HG03175 (cell line): ENCODE measurements at regions not wholly inside any gene's neighbourhood (a gene's known extent, or its start where the extent isn't known, plus 50 kb on each side); places are given as distances from the start of the nearest gene placed in this dataset.

Source experiments
- ATAC-seq: cut with Tn5 transposase; IDR thresholded peaks from one replicate; pipeline ENCODE4 v1.9.1; 2021; ENCODE audit warnings: mild to moderate bottlenecking, moderate library complexity; ENCODE audit not compliant: unreplicated experiment

DNA sequence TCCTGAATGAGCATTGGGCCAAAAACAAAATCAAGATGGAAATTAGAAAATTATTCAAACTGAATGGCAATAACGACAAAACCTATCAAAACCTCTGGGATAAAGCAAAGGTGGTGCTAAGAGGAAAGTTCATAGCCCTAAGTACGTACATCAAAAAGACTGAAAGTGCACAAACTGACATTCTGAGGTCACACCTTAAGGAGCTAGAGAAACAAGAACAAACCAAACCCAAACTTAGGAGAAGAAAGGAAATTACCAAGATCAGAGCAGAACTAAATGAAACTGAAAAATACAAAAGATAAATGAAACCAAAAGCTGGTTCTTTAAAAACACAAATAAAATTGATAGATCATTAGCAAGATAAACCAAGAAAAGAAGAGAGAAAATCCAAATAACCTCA is 1543.5 kb upstream of the ACVR2A start:
- ATAC-seq, result no peak

DNA sequence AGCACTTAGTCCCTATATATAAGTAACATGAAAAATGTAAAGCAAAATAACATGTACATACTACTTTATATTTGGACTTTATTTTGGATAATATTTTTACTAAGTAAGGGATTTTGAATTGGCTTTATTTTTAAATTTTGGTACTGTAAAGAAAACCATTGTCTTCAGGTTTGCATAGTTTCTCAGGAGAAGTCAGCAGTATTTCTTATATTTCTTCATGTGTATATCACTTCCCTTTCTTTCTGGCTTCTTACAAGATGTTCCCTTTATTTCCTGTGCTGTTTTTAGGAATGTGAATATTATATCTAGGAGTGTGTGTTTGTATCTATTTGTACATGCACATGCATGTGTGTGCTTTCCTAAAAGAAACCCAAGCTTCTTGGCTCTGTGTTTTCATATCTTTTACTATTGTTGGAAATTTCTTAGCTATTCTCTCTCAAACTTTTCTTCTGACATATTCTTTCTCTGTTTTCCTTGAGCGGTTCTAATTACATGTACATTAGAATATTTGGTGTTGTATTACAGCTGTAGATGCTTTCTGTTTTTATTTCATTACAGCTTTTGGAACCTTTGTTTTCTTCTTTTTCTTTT is 1549.7 kb upstream of the ACVR2A start:
- no peak for ATAC-seq

DNA sequence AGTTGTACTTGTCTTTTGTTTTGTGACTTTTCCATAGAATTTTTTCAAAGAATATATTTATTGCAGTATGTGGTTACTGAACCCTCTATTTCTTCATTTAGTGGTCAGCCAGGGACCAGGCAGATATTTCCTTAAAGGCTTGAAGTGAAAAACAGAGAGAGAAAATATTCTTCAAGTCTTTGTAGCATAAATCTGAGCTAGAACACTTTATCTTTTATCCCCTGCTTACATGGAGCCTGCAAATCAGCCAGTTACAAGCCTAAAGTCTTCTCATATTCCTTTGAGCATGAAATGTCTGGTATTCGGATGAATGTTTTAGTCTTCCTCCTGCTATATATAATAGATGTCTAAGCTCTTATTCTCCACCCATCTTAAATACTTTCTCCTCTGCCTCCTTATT is 1557.5 kb upstream of the ACVR2A start:
- ATAC-seq, result no peak

DNA sequence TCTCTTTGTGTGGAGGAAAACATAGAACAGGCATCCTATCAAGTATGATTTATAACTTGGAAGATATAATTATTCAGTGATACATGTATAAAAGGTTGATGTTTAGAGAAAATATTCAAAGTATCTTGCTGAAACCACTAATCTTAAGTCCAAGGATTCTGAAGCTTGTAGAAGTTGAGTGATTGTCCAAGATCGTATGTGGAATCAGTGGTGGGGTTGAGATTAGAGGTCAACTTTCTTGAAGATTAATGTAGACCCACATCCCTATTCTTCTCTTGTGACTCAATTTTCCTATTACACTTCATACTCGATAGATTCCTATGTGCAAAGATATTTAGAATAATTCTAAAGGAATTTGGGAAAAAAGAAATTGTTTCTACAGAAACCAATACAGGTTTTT is 1565.9 kb upstream of the ACVR2A start:
- no peak for ATAC-seq

DNA sequence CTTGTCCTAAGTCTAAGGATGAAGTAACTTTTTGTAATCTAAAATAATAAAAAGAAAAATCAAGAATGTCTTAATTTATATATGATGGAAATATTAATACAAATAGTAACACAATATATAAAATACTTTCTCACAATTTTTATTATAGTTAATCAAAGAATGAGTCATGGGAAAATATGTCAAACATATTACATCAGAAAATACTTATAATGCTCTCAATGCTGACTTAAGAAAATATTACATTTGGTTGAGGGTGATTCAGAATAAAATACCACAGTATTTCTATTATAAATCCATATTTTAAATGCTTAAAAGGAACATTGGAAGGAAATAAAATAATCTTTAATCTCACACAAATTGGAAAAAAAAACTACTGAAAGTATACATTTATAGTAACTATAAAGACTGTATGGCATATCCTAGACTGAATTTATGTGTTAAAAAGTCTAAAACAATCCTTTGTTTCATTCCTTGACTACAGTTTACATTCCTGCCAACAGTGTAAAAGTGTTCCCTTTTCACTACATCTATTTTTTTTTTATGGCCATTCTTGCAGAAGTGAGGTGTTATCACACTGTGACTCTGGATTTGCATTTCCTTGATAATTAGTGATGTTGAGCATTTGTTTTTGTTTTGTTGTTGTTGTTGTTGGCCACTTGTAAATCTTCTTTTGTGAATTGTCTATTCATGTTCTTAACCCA is 1573.5 kb upstream of the ACVR2A start:
- ATAC-seq, result no peak

DNA sequence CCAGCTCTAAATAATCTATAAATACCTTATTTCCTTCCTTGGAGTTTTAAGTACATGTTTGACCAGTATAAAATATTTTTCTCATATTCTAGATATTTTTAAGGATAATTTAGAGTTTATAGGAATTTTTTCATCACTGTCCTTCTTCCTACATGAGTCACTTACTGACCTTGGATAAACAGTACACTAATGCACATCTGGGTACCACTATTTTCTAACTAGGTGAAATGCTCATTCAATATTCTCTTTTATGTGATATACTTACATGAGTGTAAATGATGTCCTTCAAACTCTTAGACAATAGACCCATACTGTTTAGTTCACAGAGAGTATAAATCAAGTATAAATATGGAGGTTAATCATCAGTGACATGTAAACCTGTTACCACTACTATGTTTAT is 1574.2 kb upstream of the ACVR2A start:
- ATAC-seq, result no peak

DNA sequence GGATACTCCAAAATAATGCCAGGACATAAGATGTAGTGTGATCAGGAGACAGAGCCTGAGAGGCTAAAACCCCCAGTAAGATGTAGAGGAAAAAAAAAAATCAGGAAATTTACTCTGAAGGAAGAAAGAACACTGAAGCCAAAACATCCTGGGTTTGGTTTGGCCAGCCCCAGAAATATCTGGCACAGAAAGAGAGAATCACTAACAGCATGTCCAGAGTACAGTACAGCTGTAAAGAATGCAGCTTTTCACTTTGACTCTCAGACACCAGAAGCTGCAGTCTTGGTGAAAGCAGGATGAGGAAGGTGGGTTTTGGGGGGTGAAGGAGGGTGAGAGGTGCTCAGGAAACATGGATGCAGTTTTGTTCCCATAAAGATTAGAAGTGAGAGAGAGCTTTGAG is 1577.7 kb upstream of the ACVR2A start:
- no peak for ATAC-seq

DNA sequence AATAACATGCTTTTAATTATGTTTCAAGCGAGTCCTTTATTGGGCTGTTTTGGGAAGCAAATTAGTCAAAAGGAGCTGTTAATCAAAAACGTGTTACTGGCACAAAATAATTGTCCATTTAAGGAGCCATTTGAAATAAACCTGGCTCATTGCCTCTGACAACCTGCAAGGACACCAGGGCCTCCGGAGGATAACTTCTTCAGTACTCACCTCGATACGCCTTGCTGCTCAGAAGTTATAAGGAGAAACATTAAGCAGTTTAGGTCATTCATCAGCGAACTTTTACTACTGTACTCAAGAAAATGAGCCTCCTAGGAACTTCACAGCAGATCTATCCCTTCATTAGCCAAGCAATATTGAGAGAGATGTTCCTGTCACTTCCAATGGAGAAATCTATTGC is 1579.2 kb upstream of the ACVR2A start:
- no peak for ATAC-seq

DNA sequence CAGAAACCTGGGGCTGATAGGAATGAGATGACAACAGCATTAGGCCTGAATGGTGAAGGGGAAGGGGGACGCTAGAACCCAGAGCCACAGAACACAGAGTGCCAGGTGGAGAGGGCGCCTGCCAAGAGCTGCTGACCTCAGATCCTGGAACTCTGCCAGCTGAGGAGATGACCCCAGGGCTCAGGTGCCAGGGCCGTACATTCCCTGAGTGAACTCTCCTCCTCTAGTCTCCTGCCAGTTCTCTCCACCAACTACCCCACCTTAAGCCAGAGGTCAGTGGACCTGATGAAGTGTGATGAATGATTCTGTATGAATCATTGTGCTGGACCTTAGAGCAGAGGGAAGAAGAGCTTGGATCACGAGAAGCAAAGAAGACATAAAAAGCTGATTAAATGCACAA is 1582.2 kb upstream of the ACVR2A start:
- ATAC-seq, result no peak

DNA sequence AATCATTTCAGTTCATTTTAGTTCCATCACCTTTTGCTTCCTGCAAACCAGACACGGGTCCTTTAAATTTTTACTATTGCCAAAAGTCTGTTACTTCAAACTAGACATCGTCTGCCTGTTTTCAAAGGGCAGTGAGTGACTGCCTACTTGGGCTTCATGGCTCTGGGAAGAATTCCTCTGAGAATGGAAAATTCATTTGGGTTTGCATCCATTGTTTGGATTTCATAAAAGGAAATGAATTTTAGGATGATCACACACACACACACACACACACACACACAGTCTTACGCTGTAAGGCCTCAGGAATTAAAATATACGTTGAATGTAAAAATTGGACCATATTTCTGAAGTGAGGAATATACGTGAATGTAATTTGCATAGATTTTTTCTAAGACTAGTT is 1584.3 kb upstream of the ACVR2A start:
- ATAC-seq, result no peak

DNA sequence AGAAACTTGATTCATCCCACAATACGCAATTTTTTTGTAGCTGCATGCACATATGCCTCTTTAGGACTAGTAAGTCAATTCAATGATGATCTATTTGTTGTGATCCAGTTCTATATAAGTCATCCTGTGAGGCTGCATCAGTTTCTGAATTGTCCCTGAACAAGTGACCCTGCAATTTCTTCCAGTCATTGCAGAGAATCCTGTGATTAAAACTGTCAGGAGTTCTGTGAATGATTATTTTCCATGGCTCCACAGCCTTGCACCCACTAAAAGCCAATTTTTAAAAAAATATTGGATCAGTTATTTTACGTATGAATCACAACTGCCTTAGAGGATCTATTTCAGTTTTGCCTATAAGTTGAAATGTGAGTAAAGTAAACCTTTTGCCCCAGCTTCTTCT is 1585.0 kb upstream of the ACVR2A start:
- ATAC-seq, result no peak

DNA sequence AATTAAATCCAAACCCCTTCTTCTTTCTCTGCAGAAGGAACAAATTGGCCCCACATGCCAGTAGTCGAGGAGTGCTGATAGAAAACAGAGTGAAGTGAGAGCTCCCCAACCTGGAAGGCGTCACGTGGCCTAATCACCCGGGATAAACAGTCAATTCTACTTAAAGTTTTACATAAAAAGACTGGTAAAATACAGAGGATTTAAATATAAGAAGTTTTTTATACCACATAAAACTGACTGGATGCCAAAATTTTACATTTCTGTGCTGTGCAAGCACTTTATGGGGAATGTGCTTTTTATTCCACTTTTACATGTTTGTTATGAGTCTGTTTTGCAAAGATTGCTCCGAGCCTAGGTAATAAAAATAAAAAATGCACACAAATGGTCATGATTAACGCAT is 1586.8 kb upstream of the ACVR2A start:
- ATAC-seq, result no peak

DNA sequence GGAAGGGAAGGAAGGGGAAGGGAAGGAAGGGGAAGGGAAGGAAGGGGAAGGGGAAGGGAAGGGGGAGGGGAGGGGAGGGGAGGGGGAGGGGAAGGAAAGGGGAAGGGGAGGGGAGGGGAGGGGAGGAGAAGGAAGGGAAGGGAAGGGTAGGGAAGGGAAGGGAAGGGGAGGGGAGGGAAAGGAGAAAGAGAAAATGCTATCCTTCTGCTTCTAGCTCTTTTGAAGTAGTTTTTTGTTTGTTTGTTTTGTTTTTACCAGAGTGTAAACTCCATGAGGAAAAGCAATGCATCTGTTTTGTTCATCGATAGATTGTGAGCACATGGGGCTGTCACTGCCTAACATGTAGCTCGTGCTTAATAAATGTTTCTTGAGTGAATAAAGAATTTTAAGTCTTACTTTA is 1592.7 kb upstream of the ACVR2A start:
- ATAC-seq, result no peak

DNA sequence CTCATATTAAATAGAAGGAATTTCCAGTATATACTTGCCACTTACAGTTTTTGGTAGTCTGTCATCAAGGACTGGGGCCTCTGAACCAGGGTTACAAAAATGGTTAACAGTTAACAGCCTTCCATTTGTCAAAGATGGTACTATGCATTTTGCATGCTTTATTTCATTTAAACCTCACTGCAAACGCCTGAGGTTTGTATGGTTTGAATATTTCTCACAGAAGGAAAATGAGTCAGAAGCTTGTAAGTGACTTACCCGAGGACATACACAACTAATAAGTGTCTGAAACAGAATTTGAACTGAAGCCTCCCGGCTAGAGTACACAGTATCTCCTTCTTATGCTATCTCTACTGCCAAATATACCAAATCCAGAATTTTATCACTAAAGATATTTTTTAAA is 1593.5 kb upstream of the ACVR2A start:
- ATAC-seq, result no peak

DNA sequence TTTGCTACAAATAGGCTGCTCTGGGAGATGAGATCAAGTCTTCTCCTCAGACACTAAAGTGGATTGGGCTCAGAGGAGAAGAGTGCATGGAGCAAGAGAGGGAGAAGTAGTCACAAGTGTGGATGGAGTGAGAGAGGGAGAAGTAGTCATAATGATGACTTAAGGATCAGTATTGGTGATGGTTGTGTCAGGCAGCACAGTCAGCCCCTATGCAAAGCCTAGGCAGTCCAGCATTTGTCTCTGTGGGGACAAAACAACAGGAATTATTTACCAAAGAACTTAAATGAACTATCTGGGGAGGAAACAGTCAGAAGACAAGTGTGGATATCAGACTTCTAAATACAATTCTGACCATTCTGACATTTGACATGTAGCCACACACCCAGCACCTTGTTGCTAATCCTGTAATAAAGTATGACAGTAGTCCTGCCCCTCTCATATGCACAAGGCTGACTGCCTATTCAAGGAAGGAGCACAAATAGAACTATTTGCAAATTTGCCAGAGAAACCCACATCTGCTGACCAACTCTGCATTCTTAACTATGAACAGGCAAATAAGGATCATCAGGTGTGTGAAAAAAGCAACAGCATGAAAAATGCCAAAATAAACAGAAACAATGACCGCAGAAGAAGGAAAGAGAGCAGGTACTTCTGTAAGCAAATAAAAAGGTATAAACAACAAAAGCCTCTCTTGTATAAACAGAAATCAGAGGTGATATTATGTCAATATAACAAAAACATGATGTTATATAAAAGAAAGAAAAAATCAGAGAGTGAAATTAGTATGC is 1597.9 kb upstream of the ACVR2A start:
- ATAC-seq, result no peak

DNA sequence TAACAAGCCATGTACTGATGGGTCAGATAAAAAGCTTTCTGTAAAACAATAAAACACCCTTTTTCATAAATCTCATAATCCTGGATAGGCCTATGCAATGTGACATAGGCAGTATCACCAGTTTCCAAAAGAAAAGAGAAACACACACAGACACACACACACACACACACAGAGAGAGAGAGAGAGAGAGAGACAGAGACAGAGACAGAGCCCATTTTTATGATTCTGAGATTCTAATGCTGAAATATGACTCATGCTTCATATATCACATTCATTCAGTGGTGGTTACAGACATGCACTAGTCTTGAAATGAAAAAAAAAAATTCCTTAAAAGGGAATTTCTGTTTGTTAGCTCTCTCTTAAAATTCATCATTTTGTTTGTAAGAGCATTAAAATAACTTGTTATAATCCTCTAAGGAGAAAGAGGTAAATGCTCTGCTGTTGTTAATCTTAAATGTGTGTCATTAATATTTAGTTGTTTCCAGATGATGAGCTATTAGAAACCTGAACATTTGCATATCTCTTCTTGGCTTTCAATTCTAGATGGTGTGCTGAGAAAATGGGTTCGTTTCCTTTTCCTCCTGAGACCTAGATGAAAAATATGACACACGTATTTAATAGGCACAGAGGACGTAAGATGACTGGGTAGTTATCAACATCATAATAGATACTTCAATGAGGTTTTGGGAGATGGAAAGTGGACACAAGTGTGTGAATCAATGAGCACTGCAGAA is 1598.7 kb upstream of the ACVR2A start:
- no peak for ATAC-seq

DNA sequence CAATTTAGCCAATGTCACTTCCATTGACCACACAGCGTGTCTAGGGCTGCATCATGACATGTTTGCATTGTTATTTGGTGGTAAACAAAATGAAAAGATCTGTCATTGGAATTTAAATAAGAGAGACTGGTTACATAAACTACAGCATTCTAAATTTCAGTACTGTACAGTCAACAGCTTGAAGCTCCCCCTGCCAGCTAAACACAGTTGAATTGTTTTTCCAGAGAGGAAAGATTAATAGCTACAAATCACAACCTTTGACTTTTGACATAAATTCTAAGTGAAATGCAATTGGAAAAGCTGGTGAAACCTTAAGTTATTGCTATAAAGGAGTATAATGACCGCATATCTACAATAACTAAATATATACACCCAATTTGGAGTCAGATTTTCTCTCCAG is 1600.0 kb upstream of the ACVR2A start:
- ATAC-seq, result no peak

DNA sequence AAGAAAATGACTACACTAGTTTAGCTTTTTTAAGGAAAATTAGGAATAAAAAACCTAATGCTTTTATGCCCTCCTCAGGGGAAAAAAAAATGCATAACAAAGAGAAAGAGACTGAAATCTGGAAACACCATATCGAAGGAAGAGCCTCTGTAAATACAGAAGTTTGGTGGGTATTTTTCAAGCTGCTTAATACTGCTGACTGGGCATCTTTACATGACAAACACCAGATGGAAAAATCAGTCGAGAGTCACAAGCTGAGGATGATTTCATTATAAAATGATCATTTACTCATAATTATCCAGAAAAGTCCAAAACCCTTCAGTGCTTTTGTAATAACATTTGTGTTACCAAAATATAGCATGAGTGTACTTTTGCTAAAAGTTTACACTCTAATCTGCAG is 1600.7 kb upstream of the ACVR2A start:
- no peak for ATAC-seq

DNA sequence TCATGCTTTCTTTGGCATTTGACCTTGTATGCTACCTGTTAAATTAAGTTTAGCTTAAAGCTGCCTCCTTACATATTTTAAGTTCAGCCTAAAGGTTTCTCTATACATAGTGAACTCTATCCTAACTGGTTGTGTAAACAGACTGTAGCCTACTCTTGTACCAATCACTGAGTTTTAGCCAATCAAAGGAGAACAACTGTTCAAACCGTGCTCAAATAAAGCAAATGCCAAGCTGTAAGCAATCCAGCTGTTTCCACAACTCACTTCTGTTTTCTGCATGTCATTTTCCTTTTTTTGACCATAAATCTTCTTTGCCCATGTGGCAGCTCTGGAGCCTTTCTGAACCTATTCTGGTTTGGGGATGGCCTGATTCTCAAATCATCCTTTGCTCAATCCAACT is 1603.8 kb upstream of the ACVR2A start:
- ATAC-seq, result no peak

DNA sequence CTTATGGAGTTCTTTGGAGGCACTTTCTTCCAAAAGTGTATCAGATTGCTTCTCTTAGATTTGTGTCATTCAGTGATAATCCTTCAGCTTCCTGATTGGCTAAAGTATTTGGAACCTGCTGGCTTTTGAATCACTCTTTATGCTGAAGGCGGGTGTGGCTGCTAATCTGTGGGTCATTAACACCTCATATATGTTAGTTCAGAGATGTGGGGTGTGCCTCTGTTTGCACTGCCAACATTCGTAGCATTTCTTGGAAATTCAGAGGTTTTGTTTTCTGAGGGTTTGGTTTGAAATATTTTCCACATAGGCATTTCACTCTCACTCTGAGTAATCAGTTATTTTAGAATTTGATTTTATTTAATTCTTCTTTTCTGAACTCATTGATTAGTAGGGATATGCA is 1604.4 kb upstream of the ACVR2A start:
- no peak for ATAC-seq

DNA sequence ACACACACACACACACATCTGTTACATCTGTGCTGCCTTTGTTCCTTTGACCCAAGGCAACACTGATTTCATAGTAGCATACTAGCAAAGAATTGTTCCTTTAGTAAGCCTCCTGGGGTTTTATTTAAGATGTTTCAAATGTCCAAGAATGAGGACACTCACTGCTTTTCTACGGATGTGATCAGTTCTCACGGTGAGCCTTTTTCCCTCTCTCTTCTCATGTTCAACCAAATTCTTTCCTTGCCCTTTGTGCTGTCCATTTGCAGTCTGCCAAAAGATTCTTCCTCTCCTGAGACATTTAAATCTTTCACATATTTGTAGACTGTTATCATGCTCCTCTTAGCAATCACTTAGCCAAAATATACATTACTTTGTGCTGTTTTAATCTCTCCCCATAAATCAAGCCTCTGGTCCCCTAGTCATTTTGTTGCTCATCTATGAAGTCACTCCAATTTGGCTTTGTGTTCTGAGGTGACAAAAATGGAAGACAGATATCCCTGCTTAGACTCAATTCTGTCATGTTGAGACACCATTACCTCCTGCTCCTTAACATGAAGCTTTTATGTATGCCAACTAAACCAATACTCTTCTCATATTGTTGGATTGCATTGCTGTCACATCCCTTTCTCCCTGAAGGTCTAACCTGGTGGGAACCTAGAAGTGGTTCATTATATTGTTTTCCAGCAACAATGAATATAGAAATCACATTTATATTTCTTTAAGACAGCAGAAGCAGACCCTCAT is 1605.3 kb upstream of the ACVR2A start:
- no peak for ATAC-seq
